ENCODE measurements at regions not wholly inside any gene's neighbourhood (a gene's known extent, or its start where the extent isn't known, plus 50 kb on each side); places are given as distances from the start of the nearest gene placed in this dataset.

- TF ChIP-seq CTCF (IDR thresholded peaks at IDR 0.05) (no peak), USF2 (IDR thresholded peaks at IDR 0.05) (no peak), MYC (IDR thresholded peaks at IDR 0.05; ENCODE audit: borderline replicate concordance, low read length) (no peak), JUNB (IDR thresholded peaks at IDR 0.05) (no peak), RFX5 (IDR thresholded peaks at IDR 0.05) (no peak), POLR2A (IDR thresholded peaks at IDR 0.05; ENCODE audit: low read length) (no peak), EP300 (IDR thresholded peaks at IDR 0.05) (no peak), CEBPB (IDR thresholded peaks at IDR 0.05) (no peak), REST (IDR thresholded peaks at IDR 0.05) (no peak), JUN (IDR thresholded peaks at IDR 0.05) (no peak), E2F6 (IDR thresholded peaks at IDR 0.05; ENCODE audit: borderline replicate concordance, low read depth) (no peak), NR3C1 (IDR thresholded peaks at IDR 0.05) (no peak)
These were observed 195.2 kb upstream of the RAG2 start for GRCh38 chr11:36792996-36793914.
